ENCODE measurements at regions not wholly inside any gene's neighbourhood (a gene's known extent, or its start where the extent isn't known, plus 50 kb on each side); places are given as distances from the start of the nearest gene placed in this dataset.

- Histone ChIP-seq H3K27ac (peak overlapping the region; percentile 52), H3K9me3 (ENCODE audit: low read depth) (no peaks in the 10 kb centered on the region), H2AFZ (no peak overlapping the region), H3K4me1 (ENCODE audit: insufficient read depth) (peaks cover 18% of the 10 kb centered on the region), H4K20me1 (ENCODE audit: insufficient read depth, poor library complexity, severe bottlenecking) (no peaks in the 10 kb centered on the region), H3K4me3 (no peak overlapping the region), H3K79me2 (no peaks in the 10 kb centered on the region), H3K9me2 (replicated peaks; ENCODE audit: insufficient read depth) (no peaks in the 10 kb centered on the region), H3K36me3 (replicated peaks; ENCODE audit: insufficient read depth, low read depth) (no peaks in the 10 kb centered on the region), H3K4me2 (no peak overlapping the region), H3K27me3 (no peaks in the 10 kb centered on the region)
- DNase-seq (ENCODE audit: low spot score) = peak; percentile 43
- no peak for TF ChIP-seq EZH2 (IDR thresholded peaks at IDR 0.05; ENCODE audit: borderline replicate concordance)
- TF ChIP-seq EZH2phosphoT487 (IDR thresholded peaks at IDR 0.05; ENCODE audit: low read depth, severe bottlenecking, unreplicated experiment) = no peak
- TF ChIP-seq CTCF (IDR thresholded peaks at IDR 0.05; ENCODE audit: poor library complexity) = no peak
- 58% methylated on average over 1 of the region's 1 CpG for WGBS (ENCODE audit: low lambda C conversion rate, missing lambda C conversion rate)
Measured at GRCh38 chr2:185643434-185643833, 95.2 kb upstream of the FSIP2 start.

DNA sequence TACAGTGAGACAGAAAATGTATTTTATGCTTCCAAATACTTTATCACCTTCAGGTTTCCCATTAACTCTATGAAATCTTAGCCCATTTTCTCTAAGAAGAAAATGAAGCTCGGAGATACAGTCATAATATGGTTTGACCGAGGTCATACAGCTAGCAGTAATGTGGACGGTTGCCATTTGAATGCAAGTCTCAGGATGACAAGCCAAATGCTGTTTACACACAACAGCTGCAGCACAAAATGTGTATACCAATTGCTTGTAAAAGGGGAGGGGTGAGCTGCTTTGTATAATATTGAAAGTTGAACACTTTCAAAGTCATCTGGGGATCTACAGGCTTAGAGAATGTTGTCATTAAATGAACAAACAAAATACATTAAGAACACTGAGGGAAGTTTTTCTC lies 93.8 kb upstream of the FSIP2 start:
- no peaks in the 10 kb centered on the region for H3K27me3 ChIP-seq
- peaks cover 18% of the 10 kb centered on the region for H3K4me1 ChIP-seq (ENCODE audit: insufficient read depth)
- no peak overlapping the region for H3K4me3 ChIP-seq
- DNase-seq (ENCODE audit: low spot score) = no peak
- no peaks in the 10 kb centered on the region for H3K79me2 ChIP-seq
- TF ChIP-seq EZH2 (IDR thresholded peaks at IDR 0.05; ENCODE audit: borderline replicate concordance) = no peak
- no peak for TF ChIP-seq EZH2phosphoT487 (IDR thresholded peaks at IDR 0.05; ENCODE audit: low read depth, severe bottlenecking, unreplicated experiment)
- no peak for TF ChIP-seq CTCF (IDR thresholded peaks at IDR 0.05; ENCODE audit: poor library complexity)
- peak overlapping the region; percentile 43 for H3K4me2 ChIP-seq
- WGBS (ENCODE audit: low lambda C conversion rate, missing lambda C conversion rate) = 81% methylated on average over 3 of the region's 3 CpGs
- H2AFZ ChIP-seq = no peak overlapping the region
- H3K27ac ChIP-seq = peak overlapping the region; percentile 52
- H3K9me3 ChIP-seq (ENCODE audit: low read depth) = no peaks in the 10 kb centered on the region
- H4K20me1 ChIP-seq (ENCODE audit: insufficient read depth, poor library complexity, severe bottlenecking) = no peaks in the 10 kb centered on the region
- H3K9me2 ChIP-seq (replicated peaks; ENCODE audit: insufficient read depth) = no peaks in the 10 kb centered on the region
- no peaks in the 10 kb centered on the region for H3K36me3 ChIP-seq (replicated peaks; ENCODE audit: insufficient read depth, low read depth)

DNA sequence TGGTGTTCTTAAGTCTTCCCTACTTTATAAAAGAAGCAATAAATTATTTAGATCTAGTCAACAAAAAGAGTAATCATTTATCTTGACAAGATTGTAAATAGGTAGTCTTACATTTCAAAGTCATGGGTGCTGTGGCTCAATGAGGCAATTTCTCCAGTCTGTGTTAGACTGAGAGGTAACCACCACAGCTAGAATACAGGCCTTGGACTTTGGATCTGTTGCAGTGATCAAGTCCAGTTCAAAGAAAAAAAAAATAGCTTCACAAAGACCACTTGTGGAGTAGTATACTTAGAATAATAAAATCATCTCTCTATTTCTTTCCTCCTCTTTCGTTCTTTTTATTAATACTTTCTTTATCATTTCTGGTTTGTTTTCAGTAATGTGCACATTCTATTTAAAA lies 93.1 kb upstream of the FSIP2 start:
- WGBS (ENCODE audit: low lambda C conversion rate, missing lambda C conversion rate) = 97% methylated on average over 1 of the region's 1 CpG
- H3K27ac ChIP-seq = peak overlapping the region; percentile 52
- no peaks in the 10 kb centered on the region for H3K27me3 ChIP-seq
- H3K79me2 ChIP-seq = no peaks in the 10 kb centered on the region
- peaks cover 18% of the 10 kb centered on the region for H3K4me1 ChIP-seq (ENCODE audit: insufficient read depth)
- peak; percentile 55 for DNase-seq (ENCODE audit: low spot score)
- H3K9me2 ChIP-seq (replicated peaks; ENCODE audit: insufficient read depth) = no peaks in the 10 kb centered on the region
- peak overlapping the region; percentile 43 for H3K4me2 ChIP-seq
- H4K20me1 ChIP-seq (ENCODE audit: insufficient read depth, poor library complexity, severe bottlenecking) = no peaks in the 10 kb centered on the region
- TF ChIP-seq CTCF (IDR thresholded peaks at IDR 0.05; ENCODE audit: poor library complexity) (no peak), EZH2 (IDR thresholded peaks at IDR 0.05; ENCODE audit: borderline replicate concordance) (no peak)
- no peaks in the 10 kb centered on the region for H3K9me3 ChIP-seq (ENCODE audit: low read depth)
- H3K4me3 ChIP-seq = no peak overlapping the region
- H3K36me3 ChIP-seq (replicated peaks; ENCODE audit: insufficient read depth, low read depth) = no peaks in the 10 kb centered on the region
- no peak overlapping the region for H2AFZ ChIP-seq

GRCh38 chr2:185658750-185659149 lies 79.9 kb upstream of the FSIP2 start:
- H4K20me1 ChIP-seq (ENCODE audit: insufficient read depth, poor library complexity, severe bottlenecking) = no peaks in the 10 kb centered on the region
- TF ChIP-seq EZH2 (IDR thresholded peaks at IDR 0.05; ENCODE audit: borderline replicate concordance) = no peak
- TF ChIP-seq CTCF (IDR thresholded peaks at IDR 0.05; ENCODE audit: poor library complexity) = no peak
- no peak for TF ChIP-seq EZH2phosphoT487 (IDR thresholded peaks at IDR 0.05; ENCODE audit: low read depth, severe bottlenecking, unreplicated experiment)
- 96% methylated on average over 2 of the region's 2 CpGs for WGBS (ENCODE audit: low lambda C conversion rate, missing lambda C conversion rate)

More at GRCh38 chr2:185658750-185659149, 79.9 kb upstream of the FSIP2 start:
- Histone ChIP-seq H3K9me2 (replicated peaks; ENCODE audit: insufficient read depth) (no peaks in the 10 kb centered on the region), H3K4me1 (ENCODE audit: insufficient read depth) (no peaks in the 10 kb centered on the region), H3K4me3 (no peak overlapping the region), H3K9me3 (ENCODE audit: low read depth) (no peaks in the 10 kb centered on the region), H3K4me2 (no peak overlapping the region), H3K27ac (no peak overlapping the region), H2AFZ (no peak overlapping the region), H3K36me3 (replicated peaks; ENCODE audit: insufficient read depth, low read depth) (no peaks in the 10 kb centered on the region), H3K79me2 (no peaks in the 10 kb centered on the region), H3K27me3 (no peaks in the 10 kb centered on the region)
- no peak for DNase-seq (ENCODE audit: low spot score)

Measured in hepatocyte (in vitro differentiated cells).